ENCODE measurements at regions not wholly inside any gene's neighbourhood (a gene's known extent, or its start where the extent isn't known, plus 50 kb on each side); places are given as distances from the start of the nearest gene placed in this dataset.
"Not testable (repeated sequence)": the region's sequence is repeated elsewhere in the genome, so short reads cannot be mapped to it uniquely, and the experiment has no call there.

DNA sequence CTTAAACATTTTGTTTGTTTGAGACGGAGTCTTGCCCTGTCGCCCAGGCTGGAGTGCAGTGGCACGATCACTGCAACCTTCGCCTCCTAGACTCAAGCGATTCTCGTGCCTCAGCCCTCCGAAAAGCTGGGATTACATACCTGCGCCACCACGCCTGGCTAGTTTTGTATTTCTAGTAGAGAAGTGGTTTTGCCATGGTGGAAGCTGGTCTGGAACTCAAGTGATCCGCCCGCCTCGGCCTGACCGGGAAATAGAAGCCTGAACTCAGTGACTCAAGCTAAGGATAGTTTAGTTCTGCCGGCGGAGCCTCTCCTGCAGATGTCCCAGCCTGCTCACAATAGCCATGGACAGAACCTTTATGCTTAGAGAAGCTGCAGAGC is 53.0 kb upstream of the ZNF254 start:
- TF ChIP-seq, protein P1, sequence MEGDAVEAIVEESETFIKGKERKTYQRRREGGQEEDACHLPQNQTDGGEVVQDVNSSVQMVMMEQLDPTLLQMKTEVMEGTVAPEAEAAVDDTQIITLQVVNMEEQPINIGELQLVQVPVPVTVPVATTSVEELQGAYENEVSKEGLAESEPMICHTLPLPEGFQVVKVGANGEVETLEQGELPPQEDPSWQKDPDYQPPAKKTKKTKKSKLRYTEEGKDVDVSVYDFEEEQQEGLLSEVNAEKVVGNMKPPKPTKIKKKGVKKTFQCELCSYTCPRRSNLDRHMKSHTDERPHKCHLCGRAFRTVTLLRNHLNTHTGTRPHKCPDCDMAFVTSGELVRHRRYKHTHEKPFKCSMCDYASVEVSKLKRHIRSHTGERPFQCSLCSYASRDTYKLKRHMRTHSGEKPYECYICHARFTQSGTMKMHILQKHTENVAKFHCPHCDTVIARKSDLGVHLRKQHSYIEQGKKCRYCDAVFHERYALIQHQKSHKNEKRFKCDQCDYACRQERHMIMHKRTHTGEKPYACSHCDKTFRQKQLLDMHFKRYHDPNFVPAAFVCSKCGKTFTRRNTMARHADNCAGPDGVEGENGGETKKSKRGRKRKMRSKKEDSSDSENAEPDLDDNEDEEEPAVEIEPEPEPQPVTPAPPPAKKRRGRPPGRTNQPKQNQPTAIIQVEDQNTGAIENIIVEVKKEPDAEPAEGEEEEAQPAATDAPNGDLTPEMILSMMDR (IDR thresholded peaks at IDR 0.05; ENCODE audit: low read depth, low read length): no peak
- no peaks in the 10 kb centered on the region for H3K27me3 ChIP-seq (ENCODE audit: control insufficient read depth, insufficient read depth, low read length)
- CTCF ChIA-PET: interaction anchor here (0.7 to 1.5 kb wide), 2 partner anchors 14 to 126 kb away, joined by 3 to 6 read pairs; no protein-coding TSS in a partner anchor
- peak overlapping the region; percentile 100 for H3K27ac ChIP-seq (ENCODE audit: low read depth, low read length)
- DNase-seq (ENCODE audit: low read depth, low spot score): peak; percentile 21
- POLR2A ChIA-PET: interaction anchor here (1.3 to 1.9 kb wide), 2 partner anchors 53 to 119 kb away, joined by 5 to 13 read pairs; partner anchors contain the start of genes ZNF254 and ZNF726
- H3K4me3 ChIP-seq (ENCODE audit: low read depth, low read length): peak overlapping the region; percentile 85
- peaks cover 5% of the 10 kb centered on the region; the same call in 1 of the 2 replicates for H3K9me3 ChIP-seq (ENCODE audit: control insufficient read depth, insufficient read depth, low read length)

DNA sequence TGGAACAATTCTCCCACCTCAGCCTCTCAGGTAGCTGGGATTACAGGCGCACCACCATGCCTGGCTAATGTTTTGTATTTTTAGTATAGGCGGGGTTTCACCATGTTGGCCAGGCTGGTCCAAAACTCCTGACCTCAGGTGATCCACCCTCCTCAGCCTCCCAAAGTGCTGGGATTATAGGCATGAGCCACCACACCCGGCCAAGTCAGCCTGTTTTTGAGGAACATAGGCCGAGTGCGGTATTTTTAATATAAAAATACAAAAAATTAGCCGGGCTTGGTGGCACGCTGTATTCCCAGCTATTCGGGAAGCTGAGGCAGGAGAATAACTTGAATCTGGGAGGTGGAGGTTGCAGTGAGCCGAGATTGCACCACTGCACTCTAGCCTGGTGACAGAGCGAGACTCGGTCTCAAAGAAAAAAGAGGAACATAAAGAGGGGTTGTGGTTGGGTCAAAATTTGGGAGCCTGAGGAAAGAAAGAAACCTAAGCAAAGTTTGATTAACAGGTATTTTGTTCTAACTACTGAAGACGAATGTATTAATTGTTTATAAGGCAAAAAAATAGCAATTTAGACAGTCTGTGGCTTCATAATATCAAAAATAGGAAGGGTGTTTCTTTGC is 51.6 kb upstream of the ZNF254 start:
- H3K27ac ChIP-seq (ENCODE audit: low read depth, low read length); H3K27me3 ChIP-seq (ENCODE audit: control insufficient read depth, insufficient read depth, low read length); DNase-seq (ENCODE audit: low read depth, low spot score); H3K9me3 ChIP-seq (ENCODE audit: control insufficient read depth, insufficient read depth, low read length); CTCF ChIA-PET: not testable (repeated sequence)
- peak overlapping the region; percentile 85 for H3K4me3 ChIP-seq (ENCODE audit: low read depth, low read length)
- POLR2A ChIA-PET: interaction anchor here (0.7 kb wide), 1 partner anchor 8 kb away, joined by 5 read pairs; no protein-coding TSS in a partner anchor

Small RNA genes in the stretch of these regions (small RNA-seq; reads per million reads assigned to genes)
- gene RNA5-8SP4 (ENCODE audit: insufficient read length, low read depth): 16.7 reads per million, percentile 77 among the genes with 10 or more reads in this experiment

Data from AG04450 (cell line).